ENCODE measurements at regions not wholly inside any gene's neighbourhood (a gene's known extent, or its start where the extent isn't known, plus 50 kb on each side); places are given as distances from the start of the nearest gene placed in this dataset.

- no peak overlapping the region for H3K27ac Mint-ChIP-seq
- DNase-seq (ENCODE audit: low spot score in 2 of 2), result no peak
- H3K9me3 Mint-ChIP-seq, result no peaks in the 10 kb centered on the region
- H3K27me3 Mint-ChIP-seq, result peaks cover 19% of the 10 kb centered on the region
- peaks cover 1% of the 10 kb centered on the region for H3K36me3 Mint-ChIP-seq
- peaks cover 2% of the 10 kb centered on the region for H3K4me1 Mint-ChIP-seq
- no peak for ATAC-seq (ENCODE audit: low read depth)
- no peak overlapping the region for H3K4me3 Mint-ChIP-seq
Observed at GRCh38 chr2:224325941-224326340, 76.0 kb downstream of the FAM124B start.

- peaks cover 18% of the 10 kb centered on the region for H3K27me3 Mint-ChIP-seq
- H3K36me3 Mint-ChIP-seq, result peaks cover 1% of the 10 kb centered on the region
- peaks cover 2% of the 10 kb centered on the region for H3K4me1 Mint-ChIP-seq
- H3K4me3 Mint-ChIP-seq, result no peak overlapping the region
- ATAC-seq (ENCODE audit: low read depth) (no peak), DNase-seq (ENCODE audit: low spot score in 2 of 2) (no peak)
- H3K9me3 Mint-ChIP-seq, result no peaks in the 10 kb centered on the region
- no peak overlapping the region for H3K27ac Mint-ChIP-seq
Observed at GRCh38 chr2:224324604-224325003, 77.3 kb downstream of the FAM124B start.

- ATAC-seq (ENCODE audit: low read depth) (no peak), DNase-seq (ENCODE audit: low spot score in 2 of 2) (no peak)
- Mint-ChIP-seq H3K27me3 (peaks cover 10% of the 10 kb centered on the region), H3K9me3 (no peaks in the 10 kb centered on the region), H3K4me1 (peaks cover 2% of the 10 kb centered on the region), H3K4me3 (no peak overlapping the region), H3K27ac (no peak overlapping the region), H3K36me3 (no peaks in the 10 kb centered on the region)
Observed at GRCh38 chr2:224320660-224321059, 81.2 kb downstream of the FAM124B start.

GRCh38 chr2:224319750-224320149 lies 82.2 kb downstream of the FAM124B start:
- Mint-ChIP-seq H3K27me3 (peaks cover 13% of the 10 kb centered on the region), H3K36me3 (no peaks in the 10 kb centered on the region), H3K27ac (no peak overlapping the region), H3K4me1 (peaks cover 2% of the 10 kb centered on the region), H3K4me3 (no peak overlapping the region), H3K9me3 (no peaks in the 10 kb centered on the region)
- DNase-seq (ENCODE audit: low spot score in 2 of 2) (no peak), ATAC-seq (ENCODE audit: low read depth) (no peak)

GRCh38 chr2:224312741-224313140 lies 89.2 kb downstream of the FAM124B start:
- ATAC-seq (ENCODE audit: low read depth), result no peak
- H3K27ac Mint-ChIP-seq, result no peak overlapping the region
- H3K4me3 Mint-ChIP-seq, result no peak overlapping the region
- peaks cover 13% of the 10 kb centered on the region for H3K27me3 Mint-ChIP-seq
- H3K4me1 Mint-ChIP-seq, result no peaks in the 10 kb centered on the region
- no peak for DNase-seq (ENCODE audit: low spot score in 2 of 2)
- H3K36me3 Mint-ChIP-seq, result no peaks in the 10 kb centered on the region
- no peaks in the 10 kb centered on the region for H3K9me3 Mint-ChIP-seq

GRCh38 chr2:224310943-224311625 lies 90.8 kb downstream of the FAM124B start:
- Mint-ChIP-seq H3K9me3 (no peaks in the 10 kb centered on the region), H3K4me1 (no peaks in the 10 kb centered on the region), H3K27ac (no peak overlapping the region), H3K4me3 (no peak overlapping the region), H3K36me3 (no peaks in the 10 kb centered on the region), H3K27me3 (peaks cover 9% of the 10 kb centered on the region)
- ATAC-seq (ENCODE audit: low read depth) (no peak), DNase-seq (ENCODE audit: low spot score in 2 of 2) (no peak)

- H3K4me1 Mint-ChIP-seq, result no peaks in the 10 kb centered on the region
- no peak overlapping the region for H3K4me3 Mint-ChIP-seq
- no peak for ATAC-seq (ENCODE audit: low read depth)
- H3K36me3 Mint-ChIP-seq, result no peaks in the 10 kb centered on the region
- DNase-seq (ENCODE audit: low spot score in 2 of 2), result no peak
- H3K27me3 Mint-ChIP-seq, result peaks cover 8% of the 10 kb centered on the region
- H3K27ac Mint-ChIP-seq, result no peak overlapping the region
- H3K9me3 Mint-ChIP-seq, result no peaks in the 10 kb centered on the region
Observed at GRCh38 chr2:224309176-224309575, 92.7 kb downstream of the FAM124B start.

GRCh38 chr2:224308272-224308911 lies 93.5 kb downstream of the FAM124B start:
- Mint-ChIP-seq H3K9me3 (no peaks in the 10 kb centered on the region), H3K4me1 (no peaks in the 10 kb centered on the region), H3K36me3 (no peaks in the 10 kb centered on the region), H3K27me3 (peaks cover 8% of the 10 kb centered on the region), H3K27ac (no peak overlapping the region), H3K4me3 (no peak overlapping the region)
- DNase-seq (ENCODE audit: low spot score in 2 of 2), result no peak
- no peak for ATAC-seq (ENCODE audit: low read depth)

- Mint-ChIP-seq H3K4me1 (no peaks in the 10 kb centered on the region), H3K27me3 (peaks cover 12% of the 10 kb centered on the region), H3K4me3 (no peak overlapping the region), H3K27ac (no peak overlapping the region), H3K36me3 (no peaks in the 10 kb centered on the region), H3K9me3 (no peaks in the 10 kb centered on the region)
- DNase-seq (ENCODE audit: low spot score in 2 of 2) (no peak), ATAC-seq (ENCODE audit: low read depth) (no peak)
Observed at GRCh38 chr2:224302952-224303351, 99.0 kb downstream of the FAM124B start.

- Mint-ChIP-seq H3K4me3 (no peak overlapping the region), H3K9me3 (peaks cover 2% of the 10 kb centered on the region), H3K36me3 (no peaks in the 10 kb centered on the region), H3K4me1 (no peaks in the 10 kb centered on the region), H3K27ac (no peak overlapping the region), H3K27me3 (peaks cover 18% of the 10 kb centered on the region)
- DNase-seq (ENCODE audit: low spot score in 2 of 2) (no peak), ATAC-seq (ENCODE audit: low read depth) (no peak)
Observed at GRCh38 chr2:224293976-224294375, 107.9 kb downstream of the FAM124B start.

GRCh38 chr2:224287531-224287930 lies 114.4 kb downstream of the FAM124B start:
- Mint-ChIP-seq H3K36me3 (no peaks in the 10 kb centered on the region), H3K27ac (no peak overlapping the region), H3K4me3 (no peak overlapping the region), H3K27me3 (peaks cover 10% of the 10 kb centered on the region), H3K4me1 (no peaks in the 10 kb centered on the region), H3K9me3 (no peaks in the 10 kb centered on the region)
- DNase-seq (ENCODE audit: low spot score in 2 of 2) (no peak), ATAC-seq (ENCODE audit: low read depth) (no peak)

- Mint-ChIP-seq H3K4me1 (no peaks in the 10 kb centered on the region), H3K9me3 (no peaks in the 10 kb centered on the region), H3K36me3 (no peaks in the 10 kb centered on the region), H3K4me3 (no peak overlapping the region), H3K27me3 (peaks cover 13% of the 10 kb centered on the region), H3K27ac (no peak overlapping the region)
- ATAC-seq (ENCODE audit: low read depth), result no peak
- DNase-seq (ENCODE audit: low spot score in 2 of 2), result no peak
Observed at GRCh38 chr2:224286923-224287322, 115.0 kb downstream of the FAM124B start.

GRCh38 chr2:224284134-224284946 lies 117.6 kb downstream of the FAM124B start:
- H3K4me1 Mint-ChIP-seq, result no peaks in the 10 kb centered on the region
- H3K36me3 Mint-ChIP-seq, result no peaks in the 10 kb centered on the region
- no peak overlapping the region for H3K4me3 Mint-ChIP-seq
- peak; percentile 27 to 53 for DNase-seq (ENCODE audit: low spot score in 2 of 2)
- no peak overlapping the region for H3K27ac Mint-ChIP-seq
- peaks cover 10% of the 10 kb centered on the region for H3K27me3 Mint-ChIP-seq
- H3K9me3 Mint-ChIP-seq, result no peaks in the 10 kb centered on the region
- no peak for ATAC-seq (ENCODE audit: low read depth)

GRCh38 chr2:224283466-224283965 lies 118.4 kb downstream of the FAM124B start:
- DNase-seq (ENCODE audit: low spot score in 2 of 2) (no peak), ATAC-seq (ENCODE audit: low read depth) (no peak)
- Mint-ChIP-seq H3K4me3 (no peak overlapping the region), H3K9me3 (no peaks in the 10 kb centered on the region), H3K4me1 (no peaks in the 10 kb centered on the region), H3K27ac (no peak overlapping the region), H3K27me3 (peaks cover 10% of the 10 kb centered on the region), H3K36me3 (no peaks in the 10 kb centered on the region)

Measured in memory B cell (primary cell).